ENCODE measurements at regions not wholly inside any gene's neighbourhood (a gene's known extent, or its start where the extent isn't known, plus 50 kb on each side); places are given as distances from the start of the nearest gene placed in this dataset.

DNA sequence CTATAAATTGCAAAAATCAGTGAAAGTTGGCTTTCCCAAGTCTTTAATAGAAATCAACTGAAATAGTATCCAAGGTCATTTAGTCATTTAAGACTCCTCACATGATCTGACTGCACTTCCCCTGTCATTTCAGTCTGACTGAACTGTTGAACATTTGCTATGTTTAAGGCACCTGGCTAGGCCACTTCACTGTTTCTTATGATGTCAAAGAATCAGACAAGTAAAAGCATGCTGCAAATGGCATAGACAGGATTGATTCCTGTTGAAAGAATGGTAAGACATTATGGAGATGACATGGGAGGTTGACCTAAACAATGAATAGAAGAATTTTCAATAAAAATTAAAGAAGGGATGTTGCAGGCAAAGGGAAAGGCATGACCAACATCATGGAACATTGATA, 502.1 kb downstream of the NFIB start:
- TF ChIP-seq CTCF (optimal IDR thresholded peaks at IDR 0.05 in 1 of 3, IDR thresholded peaks at IDR 0.05 in 1 of 3, conservative IDR thresholded peaks at IDR 0.05 in 1 of 3; ENCODE audit: extremely low read depth in 1 of 3, insufficient read depth in 2 of 3, low read length in 3 of 3) (no peak), EZH2 (IDR thresholded peaks at IDR 0.05; ENCODE audit: low read length) (no peak)

Data from keratinocyte (primary cell).